Stomach (tissue), 4 donors: ENCODE measurements at regions not wholly inside any gene's neighbourhood (a gene's known extent, or its start where the extent isn't known, plus 50 kb on each side); places are given as distances from the start of the nearest gene placed in this dataset.

Source experiments
- POLR2A ChIP-seq, 4 donors: fragments of 450-650 bp; IDR thresholded peaks; one replicate each; pipeline ENCODE4 v1.6.1; 2016; ENCODE audit warnings: antibody characterized with exemption in 4 of 4, control low read depth in 2 of 4, mild to moderate bottlenecking in 1 of 4, moderate library complexity in 1 of 4
- TF ChIP-seq, protein P1 (sequence below), 7 experiments: fragments of 450-650 bp in 4 of 7; fragments of 200-600 bp in 3 of 7; sonication (generic) in 3 of 7; IDR thresholded peaks; one replicate each; pipeline ENCODE4 v1.5.1; 2016 to 2019; ENCODE audit warnings: antibody characterized with exemption in 7 of 7, control low read depth in 2 of 7, mild to moderate bottlenecking in 1 of 7

DNA sequence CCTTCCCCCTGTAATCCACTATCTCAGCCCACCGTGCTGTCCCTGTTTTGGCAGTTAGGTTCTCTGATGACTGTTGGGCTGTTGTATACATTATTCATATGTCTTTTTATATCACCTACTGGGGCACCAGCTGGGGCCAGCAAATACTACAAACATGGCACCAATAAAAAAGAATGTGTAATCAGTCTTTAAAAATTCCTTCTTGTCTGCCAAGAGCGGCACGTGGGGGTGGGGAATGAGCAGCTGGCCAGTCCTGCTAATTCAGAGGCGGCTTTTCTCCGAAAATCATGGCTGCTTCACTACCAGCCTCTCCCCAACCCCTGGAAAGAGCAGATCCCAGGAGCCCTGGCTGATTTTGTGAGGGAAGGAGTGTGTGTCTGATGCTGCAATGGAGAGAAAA, 77.7 kb upstream of the EEF2KMT start:
- no peak for TF ChIP-seq POLR2A (IDR thresholded peaks at IDR 0.05)
- TF ChIP-seq, protein P1, sequence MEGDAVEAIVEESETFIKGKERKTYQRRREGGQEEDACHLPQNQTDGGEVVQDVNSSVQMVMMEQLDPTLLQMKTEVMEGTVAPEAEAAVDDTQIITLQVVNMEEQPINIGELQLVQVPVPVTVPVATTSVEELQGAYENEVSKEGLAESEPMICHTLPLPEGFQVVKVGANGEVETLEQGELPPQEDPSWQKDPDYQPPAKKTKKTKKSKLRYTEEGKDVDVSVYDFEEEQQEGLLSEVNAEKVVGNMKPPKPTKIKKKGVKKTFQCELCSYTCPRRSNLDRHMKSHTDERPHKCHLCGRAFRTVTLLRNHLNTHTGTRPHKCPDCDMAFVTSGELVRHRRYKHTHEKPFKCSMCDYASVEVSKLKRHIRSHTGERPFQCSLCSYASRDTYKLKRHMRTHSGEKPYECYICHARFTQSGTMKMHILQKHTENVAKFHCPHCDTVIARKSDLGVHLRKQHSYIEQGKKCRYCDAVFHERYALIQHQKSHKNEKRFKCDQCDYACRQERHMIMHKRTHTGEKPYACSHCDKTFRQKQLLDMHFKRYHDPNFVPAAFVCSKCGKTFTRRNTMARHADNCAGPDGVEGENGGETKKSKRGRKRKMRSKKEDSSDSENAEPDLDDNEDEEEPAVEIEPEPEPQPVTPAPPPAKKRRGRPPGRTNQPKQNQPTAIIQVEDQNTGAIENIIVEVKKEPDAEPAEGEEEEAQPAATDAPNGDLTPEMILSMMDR (IDR thresholded peaks at IDR 0.05): no peak
